Fibroblast of lung (primary cell): ENCODE measurements at regions not wholly inside any gene's neighbourhood (a gene's known extent, or its start where the extent isn't known, plus 50 kb on each side); places are given as distances from the start of the nearest gene placed in this dataset.

ENCODE experiments used
- DNase-seq, 2 donors: peaks; one replicate each; pipeline versions ENCODE4 v3.0.0 to v3.0.0-alpha.2; 2010; ENCODE audit warnings: low read depth in 2 of 2
- H2AFZ ChIP-seq: 2 replicates; pipeline ENCODE4 v1.5.1; 2012; ENCODE audit warnings: low read length, control low read depth, inconsistent platforms
- H3K27ac ChIP-seq: 2 replicates; pipeline ENCODE4 v1.5.1; 2011; ENCODE audit warnings: low read length, control low read depth; ENCODE audit not compliant: insufficient read depth
- H3K27me3 ChIP-seq: 2 replicates; pipeline ENCODE4 v1.5.1; 2011; ENCODE audit warnings: mild to moderate bottlenecking, low read length; ENCODE audit not compliant: control insufficient read depth, insufficient read depth
- H3K36me3 ChIP-seq: 2 replicates; pipeline ENCODE4 v1.5.1; 2011; ENCODE audit warnings: low read length; ENCODE audit not compliant: control insufficient read depth, insufficient read depth
- H3K4me1 ChIP-seq: 2 replicates; pipeline ENCODE4 v1.5.1; 2011; ENCODE audit warnings: low read length; ENCODE audit not compliant: control insufficient read depth, insufficient read depth; ENCODE audit errors: extremely low read depth
- H3K4me2 ChIP-seq: 2 replicates; pipeline ENCODE4 v1.5.1; 2011; ENCODE audit warnings: low read length, control low read depth; ENCODE audit not compliant: insufficient read depth; ENCODE audit errors: extremely low read depth
- H3K4me3 ChIP-seq, 4 experiments: fragments of 200-600 bp in 1 of 4; sonication (generic) in 1 of 4; replicated peaks in 1 of 4; 2 replicates each; pipeline ENCODE4 v1.5.1; 2011 to 2016; ENCODE audit warnings: low read length in 4 of 4, low read depth in 3 of 4, mild to moderate bottlenecking in 3 of 4, control low read depth in 2 of 4, inconsistent platforms in 1 of 4, mixed read lengths in 1 of 4; ENCODE audit not compliant: insufficient read depth in 1 of 4; ENCODE audit errors: control extremely low read depth in 1 of 4
- H3K79me2 ChIP-seq: 2 replicates; pipeline ENCODE4 v1.5.1; 2012; ENCODE audit warnings: mild to moderate bottlenecking, low read length, inconsistent platforms; ENCODE audit not compliant: control insufficient read depth, insufficient read depth
- H3K9ac ChIP-seq: 2 replicates; pipeline ENCODE4 v1.5.1; 2011; ENCODE audit warnings: mild to moderate bottlenecking, low read length, control low read depth; ENCODE audit not compliant: insufficient read depth
- H3K9me3 ChIP-seq: 2 replicates; pipeline ENCODE4 v1.5.1; 2012; ENCODE audit warnings: low read depth, low read length; ENCODE audit not compliant: control insufficient read depth, insufficient read depth
- H4K20me1 ChIP-seq: 2 replicates; pipeline ENCODE4 v1.5.1; 2011; ENCODE audit warnings: low read length; ENCODE audit not compliant: control insufficient read depth, insufficient read depth; ENCODE audit errors: extremely low read depth
- EZH2 ChIP-seq: IDR thresholded peaks from 2 replicates; pipeline ENCODE4 v1.5.1; 2012; ENCODE audit warnings: low read length, control low read depth, mild to moderate bottlenecking; ENCODE audit errors: missing control alignments
- TF ChIP-seq, protein P1 (sequence below), 2 donors: IDR thresholded peaks in 1 of 2; conservative IDR thresholded peaks in 1 of 2; 1 replicate in 1 of 2; 2 replicates in 1 of 2; pipeline ENCODE4 v1.5.1; 2011 to 2012; ENCODE audit warnings: low read length in 2 of 2, control low read depth in 1 of 2, inconsistent platforms in 1 of 2, low read depth in 1 of 2, mild to moderate bottlenecking in 1 of 2

DNA sequence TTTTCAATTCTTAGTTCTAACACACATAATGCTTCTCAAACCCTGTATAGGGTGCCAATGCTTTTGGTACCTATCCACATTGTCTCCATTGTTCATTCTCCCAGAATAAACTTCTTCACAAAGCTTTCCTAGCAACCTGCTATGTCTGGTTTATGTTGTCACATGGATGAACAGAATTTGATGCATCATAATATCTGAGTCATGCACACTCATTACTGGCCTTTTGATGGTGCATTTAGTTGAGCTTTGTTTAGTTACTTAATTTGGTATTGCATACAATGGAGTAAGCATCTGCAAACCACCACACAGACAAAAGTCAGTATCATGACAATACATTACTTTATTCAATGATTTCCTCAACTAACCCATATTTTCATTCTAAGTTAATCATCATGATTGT, 511.6 kb downstream of the CDY2B start:
- no peak for DNase-seq
- Histone ChIP-seq H3K27ac (no peak overlapping the region), H2AFZ (no peak overlapping the region), H3K9me3 (no peaks in the 10 kb centered on the region), H3K27me3 (no peaks in the 10 kb centered on the region), H4K20me1 (no peaks in the 10 kb centered on the region), H3K4me1 (no peaks in the 10 kb centered on the region), H3K4me2 (no peak overlapping the region), H3K9ac (no peak overlapping the region), H3K79me2 (no peaks in the 10 kb centered on the region), H3K4me3 (no peak overlapping the region), H3K36me3 (no peaks in the 10 kb centered on the region)
- TF ChIP-seq EZH2: no peak
- TF ChIP-seq, protein P1, sequence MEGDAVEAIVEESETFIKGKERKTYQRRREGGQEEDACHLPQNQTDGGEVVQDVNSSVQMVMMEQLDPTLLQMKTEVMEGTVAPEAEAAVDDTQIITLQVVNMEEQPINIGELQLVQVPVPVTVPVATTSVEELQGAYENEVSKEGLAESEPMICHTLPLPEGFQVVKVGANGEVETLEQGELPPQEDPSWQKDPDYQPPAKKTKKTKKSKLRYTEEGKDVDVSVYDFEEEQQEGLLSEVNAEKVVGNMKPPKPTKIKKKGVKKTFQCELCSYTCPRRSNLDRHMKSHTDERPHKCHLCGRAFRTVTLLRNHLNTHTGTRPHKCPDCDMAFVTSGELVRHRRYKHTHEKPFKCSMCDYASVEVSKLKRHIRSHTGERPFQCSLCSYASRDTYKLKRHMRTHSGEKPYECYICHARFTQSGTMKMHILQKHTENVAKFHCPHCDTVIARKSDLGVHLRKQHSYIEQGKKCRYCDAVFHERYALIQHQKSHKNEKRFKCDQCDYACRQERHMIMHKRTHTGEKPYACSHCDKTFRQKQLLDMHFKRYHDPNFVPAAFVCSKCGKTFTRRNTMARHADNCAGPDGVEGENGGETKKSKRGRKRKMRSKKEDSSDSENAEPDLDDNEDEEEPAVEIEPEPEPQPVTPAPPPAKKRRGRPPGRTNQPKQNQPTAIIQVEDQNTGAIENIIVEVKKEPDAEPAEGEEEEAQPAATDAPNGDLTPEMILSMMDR (conservative IDR thresholded peaks at IDR 0.05 in 1 of 2, IDR thresholded peaks at IDR 0.05 in 1 of 2; ENCODE audit: low read depth in 1 of 2, low read length in 2 of 2): no peak

- H2AFZ ChIP-seq: no peak overlapping the region
- DNase-seq: no peak
- no peaks in the 10 kb centered on the region for H3K27me3 ChIP-seq
- H3K27ac ChIP-seq: no peak overlapping the region
- no peak overlapping the region for H3K4me3 ChIP-seq
- no peak for TF ChIP-seq EZH2
- TF ChIP-seq, protein P1 (conservative IDR thresholded peaks at IDR 0.05 in 1 of 2, IDR thresholded peaks at IDR 0.05 in 1 of 2; ENCODE audit: low read depth in 1 of 2, low read length in 2 of 2): no peak
- no peaks in the 10 kb centered on the region for H4K20me1 ChIP-seq
- no peak overlapping the region for H3K9ac ChIP-seq
- no peak overlapping the region for H3K4me2 ChIP-seq
- no peaks in the 10 kb centered on the region for H3K36me3 ChIP-seq
- H3K9me3 ChIP-seq: no peaks in the 10 kb centered on the region
- H3K4me1 ChIP-seq: no peaks in the 10 kb centered on the region
- H3K79me2 ChIP-seq: no peaks in the 10 kb centered on the region
Measured at GRCh38 chrY:17366400-17366799, 513.6 kb downstream of the CDY2B start.

DNA sequence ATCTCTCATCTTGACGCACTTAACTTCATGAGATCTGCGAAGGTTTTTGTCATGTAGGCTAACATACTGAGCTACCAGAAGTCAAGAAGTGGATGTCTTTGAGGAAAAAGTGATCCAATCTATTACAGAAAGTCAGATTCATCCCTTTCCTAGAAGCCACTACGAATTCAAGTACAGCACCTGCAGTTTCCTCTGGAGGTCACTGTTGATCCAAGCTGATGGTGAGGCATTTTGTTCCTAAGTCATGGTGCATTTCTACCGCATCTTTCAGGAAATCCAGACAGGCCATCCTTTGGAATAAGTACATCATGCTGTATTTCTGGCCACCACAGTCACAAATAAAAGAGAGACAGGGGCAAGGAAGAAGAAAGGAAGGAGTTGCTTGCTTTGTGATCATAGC, 541.0 kb downstream of the CDY2B start:
- Histone ChIP-seq H3K9me3 (no peaks in the 10 kb centered on the region), H2AFZ (no peak overlapping the region), H3K4me3 (no peak overlapping the region), H3K9ac (no peak overlapping the region), H3K27me3 (no peaks in the 10 kb centered on the region), H3K4me2 (no peak overlapping the region), H3K79me2 (no peaks in the 10 kb centered on the region), H3K36me3 (no peaks in the 10 kb centered on the region), H4K20me1 (no peaks in the 10 kb centered on the region), H3K27ac (no peak overlapping the region), H3K4me1 (no peaks in the 10 kb centered on the region)
- TF ChIP-seq, protein P1 (conservative IDR thresholded peaks at IDR 0.05 in 1 of 2, IDR thresholded peaks at IDR 0.05 in 1 of 2; ENCODE audit: low read depth in 1 of 2, low read length in 2 of 2): no peak
- no peak for TF ChIP-seq EZH2
- DNase-seq: no peak
